Neutrophil (primary cell): ENCODE measurements at regions not wholly inside any gene's neighbourhood (a gene's known extent, or its start where the extent isn't known, plus 50 kb on each side); places are given as distances from the start of the nearest gene placed in this dataset.

Experiments used
- H3K27ac ChIP-seq: fragments of 200-600 bp; sonication (generic); 2 replicates; pipeline ENCODE4 v1.5.1; 2016; ENCODE audit warnings: mild to moderate bottlenecking, moderate library complexity
- H3K27me3 ChIP-seq: fragments of 200-600 bp; sonication (generic); 2 replicates; pipeline ENCODE4 v1.6.0; 2016; ENCODE audit warnings: mild to moderate bottlenecking
- H3K36me3 ChIP-seq: fragments of 200-600 bp; sonication (generic); 2 replicates; pipeline ENCODE4 v1.5.1; 2017
- H3K4me1 ChIP-seq, 2 experiments: fragments of 200-600 bp in 1 of 2; sonication (generic) in 1 of 2; 1 replicate in 1 of 2; 2 replicates in 1 of 2; pipeline versions ENCODE4 v1.5.1 to v1.6.1; 2013 to 2016; ENCODE audit warnings: low read depth in 1 of 2, low read length in 1 of 2, mild to moderate bottlenecking in 1 of 2, moderate library complexity in 1 of 2; ENCODE audit not compliant: control insufficient read depth in 1 of 2, insufficient read depth in 1 of 2
- H3K4me3 ChIP-seq, 2 experiments: fragments of 200-600 bp in 1 of 2; sonication (generic) in 1 of 2; 1 replicate in 1 of 2; 2 replicates in 1 of 2; pipeline ENCODE4 v1.5.1; 2013 to 2016; ENCODE audit warnings: low read depth in 1 of 2, low read length in 1 of 2, mild to moderate bottlenecking in 1 of 2, moderate library complexity in 1 of 2
- H3K9me3 ChIP-seq: fragments of 200-600 bp; sonication (generic); 2 replicates; pipeline ENCODE4 v1.5.1; 2016
- TF ChIP-seq, protein P1 (sequence below): fragments of 200-600 bp; sonication (generic); IDR thresholded peaks from 2 replicates; pipeline ENCODE4 v1.5.1; 2016; ENCODE audit warnings: antibody characterized with exemption

GRCh38 chr6:141437685-141438084 lies 695.0 kb upstream of the GJE1 start:
- Histone ChIP-seq H3K27ac (no peak overlapping the region), H3K9me3 (no peaks in the 10 kb centered on the region), H3K4me1 (no peaks in the 10 kb centered on the region), H3K4me3 (no peak overlapping the region), H3K36me3 (no peaks in the 10 kb centered on the region), H3K27me3 (no peaks in the 10 kb centered on the region)
- TF ChIP-seq, protein P1, sequence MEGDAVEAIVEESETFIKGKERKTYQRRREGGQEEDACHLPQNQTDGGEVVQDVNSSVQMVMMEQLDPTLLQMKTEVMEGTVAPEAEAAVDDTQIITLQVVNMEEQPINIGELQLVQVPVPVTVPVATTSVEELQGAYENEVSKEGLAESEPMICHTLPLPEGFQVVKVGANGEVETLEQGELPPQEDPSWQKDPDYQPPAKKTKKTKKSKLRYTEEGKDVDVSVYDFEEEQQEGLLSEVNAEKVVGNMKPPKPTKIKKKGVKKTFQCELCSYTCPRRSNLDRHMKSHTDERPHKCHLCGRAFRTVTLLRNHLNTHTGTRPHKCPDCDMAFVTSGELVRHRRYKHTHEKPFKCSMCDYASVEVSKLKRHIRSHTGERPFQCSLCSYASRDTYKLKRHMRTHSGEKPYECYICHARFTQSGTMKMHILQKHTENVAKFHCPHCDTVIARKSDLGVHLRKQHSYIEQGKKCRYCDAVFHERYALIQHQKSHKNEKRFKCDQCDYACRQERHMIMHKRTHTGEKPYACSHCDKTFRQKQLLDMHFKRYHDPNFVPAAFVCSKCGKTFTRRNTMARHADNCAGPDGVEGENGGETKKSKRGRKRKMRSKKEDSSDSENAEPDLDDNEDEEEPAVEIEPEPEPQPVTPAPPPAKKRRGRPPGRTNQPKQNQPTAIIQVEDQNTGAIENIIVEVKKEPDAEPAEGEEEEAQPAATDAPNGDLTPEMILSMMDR = no peak

DNA sequence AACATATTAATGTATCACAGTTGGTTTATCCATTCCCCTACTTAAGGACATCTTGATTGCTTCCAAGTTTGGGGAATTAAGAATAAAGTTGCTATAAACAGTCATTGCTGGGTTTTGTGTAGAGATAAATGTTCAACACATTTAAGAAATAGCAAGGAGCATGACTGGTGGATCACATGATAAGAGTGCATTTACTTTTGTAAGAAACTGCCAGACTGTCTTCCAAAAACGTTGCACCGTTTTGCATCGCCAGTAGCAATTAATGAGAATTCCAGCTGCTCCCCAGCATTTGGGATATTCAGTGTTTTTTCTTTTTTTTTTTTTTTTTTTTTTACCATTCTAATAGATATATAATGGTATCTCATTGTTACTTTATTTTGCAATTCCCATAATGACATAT lies 695.7 kb upstream of the GJE1 start:
- Histone ChIP-seq H3K36me3 (no peaks in the 10 kb centered on the region), H3K27me3 (no peaks in the 10 kb centered on the region), H3K4me3 (no peak overlapping the region), H3K9me3 (no peaks in the 10 kb centered on the region), H3K4me1 (no peaks in the 10 kb centered on the region), H3K27ac (no peak overlapping the region)
- TF ChIP-seq, protein P1 = no peak

DNA sequence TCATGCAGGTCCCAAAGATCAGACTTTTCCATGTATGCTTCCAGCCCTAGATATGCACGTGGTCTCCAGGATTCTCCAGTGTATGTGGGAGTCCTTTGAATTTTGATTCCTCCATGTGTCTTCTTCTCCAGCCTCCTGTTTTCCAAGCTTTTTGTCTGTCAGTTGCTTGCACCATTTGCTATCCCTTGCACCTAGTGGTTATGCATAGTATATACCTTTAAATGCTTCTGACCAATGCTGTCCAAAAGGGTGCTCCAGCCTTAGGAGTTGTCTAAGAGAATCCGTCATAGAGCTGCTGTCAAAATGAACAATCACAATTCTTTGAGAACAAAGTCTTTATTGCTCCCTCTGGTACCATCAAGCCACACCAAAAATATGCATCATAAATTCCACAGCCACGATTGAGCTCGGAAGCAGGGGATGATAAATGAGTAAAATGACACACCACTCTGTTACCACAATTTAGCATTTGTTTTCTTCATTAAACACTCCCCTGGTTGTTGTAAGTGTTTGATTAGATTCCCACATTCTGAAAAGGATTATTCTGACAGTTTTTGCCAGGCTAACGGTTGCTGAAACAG lies 706.2 kb upstream of the GJE1 start:
- H3K4me3 ChIP-seq = no peak overlapping the region
- H3K9me3 ChIP-seq = no peaks in the 10 kb centered on the region
- no peaks in the 10 kb centered on the region for H3K27me3 ChIP-seq
- TF ChIP-seq, protein P1 = no peak
- H3K27ac ChIP-seq = no peak overlapping the region
- no peaks in the 10 kb centered on the region for H3K36me3 ChIP-seq
- no peaks in the 10 kb centered on the region for H3K4me1 ChIP-seq

GRCh38 chr6:141421378-141421777 lies 711.3 kb upstream of the GJE1 start:
- Histone ChIP-seq H3K4me1 (no peaks in the 10 kb centered on the region), H3K4me3 (no peak overlapping the region), H3K36me3 (no peaks in the 10 kb centered on the region), H3K27ac (no peak overlapping the region), H3K27me3 (no peaks in the 10 kb centered on the region), H3K9me3 (no peaks in the 10 kb centered on the region)
- TF ChIP-seq, protein P1 = no peak

DNA sequence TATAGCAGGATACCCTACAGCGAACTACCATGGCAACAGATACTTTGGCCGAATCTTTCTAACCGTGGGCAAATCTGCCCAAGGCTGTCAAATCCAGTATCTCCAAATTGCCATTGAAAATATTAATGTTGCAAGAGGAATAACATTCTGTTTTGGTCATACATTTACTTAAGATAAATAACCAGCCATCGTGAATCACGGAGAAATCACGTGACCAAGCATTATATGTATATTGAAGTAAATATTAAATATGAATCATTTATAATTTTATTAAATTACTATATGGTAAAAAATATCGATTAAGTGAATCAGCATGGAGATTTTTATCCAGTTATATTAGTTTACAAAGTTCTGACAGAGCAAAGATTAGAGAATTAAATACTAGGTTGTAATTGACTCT lies 714.6 kb upstream of the GJE1 start:
- H3K36me3 ChIP-seq = no peaks in the 10 kb centered on the region
- no peak overlapping the region for H3K4me3 ChIP-seq
- H3K27me3 ChIP-seq = no peaks in the 10 kb centered on the region
- no peak overlapping the region for H3K27ac ChIP-seq
- H3K9me3 ChIP-seq = no peaks in the 10 kb centered on the region
- H3K4me1 ChIP-seq = no peaks in the 10 kb centered on the region
- TF ChIP-seq, protein P1 = no peak

GRCh38 chr6:141415896-141416295 lies 716.8 kb upstream of the GJE1 start:
- TF ChIP-seq, protein P1 = no peak
- Histone ChIP-seq H3K27ac (no peak overlapping the region), H3K27me3 (no peaks in the 10 kb centered on the region), H3K9me3 (no peaks in the 10 kb centered on the region), H3K36me3 (no peaks in the 10 kb centered on the region), H3K4me3 (no peak overlapping the region), H3K4me1 (no peaks in the 10 kb centered on the region)
